ENCODE measurements at regions not wholly inside any gene's neighbourhood (a gene's known extent, or its start where the extent isn't known, plus 50 kb on each side); places are given as distances from the start of the nearest gene placed in this dataset.

- TF ChIP-seq CTCF (IDR thresholded peaks at IDR 0.05; ENCODE audit: extremely low read depth, insufficient read depth, missing control alignments) = no peak
- no peak for DNase-seq (ENCODE audit: low spot score)
- in situ Hi-C loops (cut with MboI; ENCODE audit: low pct_unique_long_range_greater_than_20kb, low sequenced_read_pairs, unreplicated experiment) = no loop called here
These were observed 974.8 kb downstream of the SORCS3 start for GRCh38 chr10:105615715-105616365.

DNA sequence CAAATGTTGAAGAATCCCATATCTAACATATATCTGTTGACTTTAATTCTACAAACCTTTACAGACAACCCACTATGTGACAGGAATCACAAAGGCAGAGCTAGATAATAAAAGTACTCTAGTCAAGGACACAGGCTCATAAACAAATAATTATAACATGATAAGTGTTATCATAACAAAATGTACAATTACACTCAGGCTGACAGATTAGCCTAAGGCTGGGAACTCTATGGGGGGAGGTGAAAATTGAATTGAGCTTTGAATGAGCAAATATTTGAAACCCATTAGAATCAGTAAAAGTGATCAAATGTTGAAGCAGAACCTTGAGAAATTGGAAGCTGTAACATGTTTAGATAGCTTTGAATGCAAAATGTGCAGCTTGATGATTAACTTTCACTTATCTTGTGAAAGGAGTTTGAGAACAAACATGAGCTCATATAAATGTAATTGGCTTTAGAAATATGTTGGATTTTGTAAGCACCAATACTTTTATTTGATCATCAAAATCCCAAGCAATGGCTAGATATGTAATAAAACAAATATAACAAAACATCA lies 970.2 kb downstream of the SORCS3 start:
- TF ChIP-seq CTCF (IDR thresholded peaks at IDR 0.05; ENCODE audit: extremely low read depth, insufficient read depth, missing control alignments) = no peak
- in situ Hi-C loops (cut with MboI; ENCODE audit: low pct_unique_long_range_greater_than_20kb, low sequenced_read_pairs, unreplicated experiment) = no loop called here
- no peak for DNase-seq (ENCODE audit: low spot score)

DNA sequence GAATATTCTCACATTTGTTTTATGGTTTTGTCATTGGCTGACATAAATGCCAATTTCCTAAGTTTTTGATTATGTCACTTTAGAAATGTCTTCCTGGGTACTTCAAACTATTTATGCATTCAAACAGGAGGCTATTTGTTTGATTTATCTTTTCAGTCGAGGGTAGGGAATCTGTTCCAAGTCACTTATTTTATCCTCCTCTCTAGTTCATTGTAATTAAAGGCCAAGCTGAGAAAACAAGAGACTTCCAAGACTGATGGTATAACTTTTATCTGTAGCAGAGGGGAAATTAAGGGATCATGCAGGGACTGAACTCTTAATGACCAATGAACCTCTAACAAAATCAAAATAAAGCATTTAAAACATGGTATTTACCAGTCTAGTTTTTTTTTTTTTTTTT lies 968.4 kb downstream of the SORCS3 start:
- TF ChIP-seq CTCF (IDR thresholded peaks at IDR 0.05; ENCODE audit: extremely low read depth, insufficient read depth, missing control alignments) = no peak
- DNase-seq (ENCODE audit: low spot score) = no peak
- in situ Hi-C loops (cut with MboI; ENCODE audit: low pct_unique_long_range_greater_than_20kb, low sequenced_read_pairs, unreplicated experiment) = no loop called here

DNA sequence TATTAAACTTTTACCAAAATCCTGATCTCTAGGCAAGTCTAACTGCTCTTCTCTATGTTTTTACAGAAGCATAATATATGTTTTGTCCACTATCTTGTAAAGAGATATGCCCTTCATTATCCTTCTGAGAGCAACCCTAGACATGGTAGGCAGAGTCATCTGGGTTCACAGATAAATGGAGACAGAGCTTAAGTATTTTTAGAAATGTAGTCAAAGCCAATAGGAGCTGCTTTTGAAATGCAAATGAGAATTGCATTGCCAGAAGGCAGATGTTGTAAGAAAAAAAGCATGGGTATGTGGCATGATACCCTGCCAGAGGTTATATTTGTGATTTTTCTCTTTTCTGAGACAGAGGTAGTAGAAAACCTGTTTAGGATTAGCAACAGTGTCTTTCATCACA lies 964.8 kb downstream of the SORCS3 start:
- TF ChIP-seq CTCF (IDR thresholded peaks at IDR 0.05; ENCODE audit: extremely low read depth, insufficient read depth, missing control alignments) = no peak
- in situ Hi-C loops (cut with MboI; ENCODE audit: low pct_unique_long_range_greater_than_20kb, low sequenced_read_pairs, unreplicated experiment) = no loop called here
- DNase-seq (ENCODE audit: low spot score) = no peak

- TF ChIP-seq CTCF (IDR thresholded peaks at IDR 0.05; ENCODE audit: extremely low read depth, insufficient read depth, missing control alignments) = no peak
- no peak for DNase-seq (ENCODE audit: low spot score)
- in situ Hi-C loops (cut with MboI; ENCODE audit: low pct_unique_long_range_greater_than_20kb, low sequenced_read_pairs, unreplicated experiment) = no loop called here
These were observed 964.0 kb downstream of the SORCS3 start for GRCh38 chr10:105605104-105605503.

DNA sequence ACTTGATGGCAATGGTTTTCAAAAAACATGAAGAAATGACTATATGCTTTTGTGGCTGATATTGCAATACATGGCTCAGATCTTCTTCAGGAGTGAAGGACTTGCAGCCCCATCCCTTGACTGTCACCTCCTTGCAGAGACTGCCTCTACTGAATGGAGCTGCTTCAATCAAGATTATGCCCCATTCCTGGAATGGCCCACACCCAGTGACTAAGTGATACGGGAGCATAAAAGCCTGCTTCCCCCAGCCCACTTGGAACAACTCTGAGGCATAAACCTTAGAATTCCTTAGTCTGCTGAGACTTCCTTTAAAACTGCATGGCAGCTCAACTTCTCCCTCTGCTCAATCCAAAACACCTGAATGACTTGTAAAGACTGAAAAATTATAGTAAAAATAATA lies 957.1 kb downstream of the SORCS3 start:
- no peak for DNase-seq (ENCODE audit: low spot score)
- TF ChIP-seq CTCF (IDR thresholded peaks at IDR 0.05; ENCODE audit: extremely low read depth, insufficient read depth, missing control alignments) = no peak
- in situ Hi-C loops (cut with MboI; ENCODE audit: low pct_unique_long_range_greater_than_20kb, low sequenced_read_pairs, unreplicated experiment) = no loop called here

Measured in GM13977 (cell line).